WTC11 (cell line): ENCODE measurements at regions not wholly inside any gene's neighbourhood (a gene's known extent, or its start where the extent isn't known, plus 50 kb on each side); places are given as distances from the start of the nearest gene placed in this dataset.

ENCODE experiments used
- ATAC-seq: fragments of 200-7000 bp; cut with Tn5 transposase; 2 replicates; pipeline ENCODE4 v1.10.0; 2021; ENCODE audit warnings: mild to moderate bottlenecking, moderate library complexity
- CTCF ChIA-PET: fragments of 300-600 bp; sonication (Branson Sonifier 250); formaldehyde crosslinking; loops from one replicate; lab custom pipeline; 2021; ENCODE audit warnings: antibody characterized with exemption; lab: Charles Lee
- POLR2A ChIA-PET: fragments of 350-600 bp; sonication (Branson Sonifier 250); formaldehyde crosslinking; loops from one replicate; lab custom pipeline; 2021; ENCODE audit warnings: antibody characterized with exemption; lab: Charles Lee
- DNase-seq: peaks from one replicate; pipeline ENCODE4 v3.0.0; 2021; ENCODE audit warnings: low spot score
- H3K27ac Mint-ChIP-seq: 2 replicates; pipeline ENCODE4 v1.8.0; 2021; ENCODE audit warnings: mixed read lengths
- H3K27me3 Mint-ChIP-seq: 2 replicates; pipeline ENCODE4 v1.8.0; 2021; ENCODE audit warnings: low read depth, mild to moderate bottlenecking, moderate library complexity, mixed read lengths
- H3K36me3 Mint-ChIP-seq: 2 replicates; pipeline ENCODE4 v1.8.0; 2021; ENCODE audit warnings: mixed read lengths
- H3K4me1 Mint-ChIP-seq: 2 replicates; pipeline ENCODE4 v1.8.0; 2022; ENCODE audit warnings: mixed read lengths
- H3K4me3 Mint-ChIP-seq: 2 replicates; pipeline ENCODE4 v1.8.0; 2021; ENCODE audit warnings: mild to moderate bottlenecking, moderate library complexity, mixed read lengths
- H3K9me3 Mint-ChIP-seq: 2 replicates; pipeline ENCODE4 v1.8.0; 2021; ENCODE audit warnings: mixed read lengths
- ATF3 ChIP-seq: sonication (generic); formaldehyde crosslinking; conservative IDR thresholded peaks from 2 replicates; pipeline ENCODE4 v1.8.1; 2022; ENCODE audit warnings: mild to moderate bottlenecking, missing genetic modification reagents
- ATF6 ChIP-seq: sonication (generic); formaldehyde crosslinking; IDR thresholded peaks from 2 replicates; pipeline ENCODE4 v1.8.1; 2023; ENCODE audit warnings: mild to moderate bottlenecking, missing genetic modification reagents
- CREB1 ChIP-seq: sonication (generic); formaldehyde crosslinking; IDR thresholded peaks from 2 replicates; pipeline ENCODE4 v1.8.0; 2023; ENCODE audit warnings: mild to moderate bottlenecking, missing genetic modification reagents
- CREM ChIP-seq: sonication (generic); formaldehyde crosslinking; IDR thresholded peaks from 2 replicates; pipeline ENCODE4 v1.8.1; 2022; ENCODE audit warnings: mild to moderate bottlenecking, missing genetic modification reagents, moderate library complexity
- E2F4 ChIP-seq: sonication (generic); formaldehyde crosslinking; IDR thresholded peaks from 2 replicates; pipeline ENCODE4 v1.8.1; 2022; ENCODE audit warnings: low read depth, mild to moderate bottlenecking, moderate library complexity, missing genetic modification reagents, borderline replicate concordance
- EMX1 ChIP-seq: fragments of 250-450 bp; sonication (Bioruptor Pico); IDR thresholded peaks from 2 replicates; pipeline ENCODE4 v1.8.0; 2021; ENCODE audit warnings: mild to moderate bottlenecking
- FOXP4 ChIP-seq: sonication (generic); formaldehyde crosslinking; IDR thresholded peaks from 2 replicates; pipeline ENCODE4 v1.8.0; 2022; ENCODE audit warnings: mild to moderate bottlenecking, missing genetic modification reagents
- GRHL2 ChIP-seq: fragments of 250-450 bp; sonication (Bioruptor Pico); IDR thresholded peaks from 2 replicates; pipeline ENCODE4 v1.8.0; 2022; ENCODE audit warnings: mild to moderate bottlenecking, moderate library complexity; ENCODE audit not compliant: insufficient replicate concordance, severe bottlenecking
- GTF2I ChIP-seq: fragments of 250-450 bp; sonication (Bioruptor Pico); conservative IDR thresholded peaks from 2 replicates; pipeline ENCODE4 v1.4.0; 2021; ENCODE audit warnings: mild to moderate bottlenecking
- JAZF1 ChIP-seq: fragments of 250-450 bp; sonication (Bioruptor Pico); IDR thresholded peaks from 2 replicates; pipeline ENCODE4 v1.9.0; 2021; ENCODE audit warnings: moderate library complexity, mild to moderate bottlenecking, inconsistent platforms
- NR1H2 ChIP-seq: sonication (generic); formaldehyde crosslinking; IDR thresholded peaks from 2 replicates; pipeline ENCODE4 v1.9.0; 2021; ENCODE audit warnings: mild to moderate bottlenecking, moderate library complexity, missing genetic modification reagents
- RELA ChIP-seq: sonication (generic); formaldehyde crosslinking; IDR thresholded peaks from 2 replicates; pipeline ENCODE4 v1.8.1; 2022; ENCODE audit warnings: missing genetic modification reagents, mild to moderate bottlenecking, borderline replicate concordance
- TEAD1 ChIP-seq: sonication (generic); formaldehyde crosslinking; IDR thresholded peaks from 2 replicates; pipeline ENCODE4 v1.8.0; 2022; ENCODE audit warnings: mild to moderate bottlenecking, missing genetic modification reagents
- USF1 ChIP-seq: sonication (generic); formaldehyde crosslinking; IDR thresholded peaks from 2 replicates; pipeline ENCODE4 v1.8.0; 2022; ENCODE audit warnings: mild to moderate bottlenecking, missing genetic modification reagents
- ZNF396 ChIP-seq: fragments of 250-450 bp; sonication (Bioruptor Pico); IDR thresholded peaks from 2 replicates; pipeline ENCODE4 v1.8.0; 2021; ENCODE audit warnings: mild to moderate bottlenecking, moderate library complexity, borderline replicate concordance
- ZNF416 ChIP-seq: fragments of 250-450 bp; sonication (Bioruptor Pico); IDR thresholded peaks from 2 replicates; pipeline ENCODE4 v1.9.0; 2021; ENCODE audit warnings: mild to moderate bottlenecking, inconsistent platforms
- ZNF425 ChIP-seq: fragments of 250-450 bp; sonication (Bioruptor Pico); conservative IDR thresholded peaks from 2 replicates; pipeline ENCODE4 v1.9.0; 2021; ENCODE audit warnings: mild to moderate bottlenecking
- ZNF532 ChIP-seq: fragments of 250-450 bp; sonication (Bioruptor Pico); IDR thresholded peaks from 2 replicates; pipeline ENCODE4 v1.9.0; 2021; ENCODE audit warnings: mild to moderate bottlenecking, borderline replicate concordance

- no peaks in the 10 kb centered on the region for H3K27me3 Mint-ChIP-seq
- no peak for TF ChIP-seq FOXP4 (CRISPR knock-in tag)
- TF ChIP-seq ZNF396 (CRISPR knock-in tag), result no peak
- no peak for TF ChIP-seq GTF2I (CRISPR knock-in tag)
- no peak for TF ChIP-seq ZNF425 (CRISPR knock-in tag)
- TF ChIP-seq JAZF1 (CRISPR knock-in tag), result no peak
- no peak for TF ChIP-seq ATF3
- no peak for TF ChIP-seq ZNF532
- TF ChIP-seq NR1H2 (CRISPR knock-in tag), result no peak
- no peak for TF ChIP-seq GRHL2 (CRISPR knock-in tag)
- TF ChIP-seq USF1, result no peak
- TF ChIP-seq EMX1 (CRISPR knock-in tag), result no peak
- no peak for TF ChIP-seq E2F4
- TF ChIP-seq ATF6 (CRISPR knock-in tag), result no peak
- no peak for TF ChIP-seq RELA (CRISPR knock-in tag)
- TF ChIP-seq ZNF416, result no peak
- no peak for TF ChIP-seq TEAD1
- TF ChIP-seq CREB1 (CRISPR knock-in tag), result no peak
- TF ChIP-seq CREM (CRISPR knock-in tag), result no peak
- ATAC-seq, result no peak
Measured at GRCh38 chr4:104344342-104344980, 150.2 kb downstream of the CXXC4 start.

More at GRCh38 chr4:104344342-104344980, 150.2 kb downstream of the CXXC4 start:
- POLR2A ChIA-PET, result no interaction called here
- H3K4me3 Mint-ChIP-seq, result no peak overlapping the region
- peaks cover 4% of the 10 kb centered on the region for H3K4me1 Mint-ChIP-seq
- no peak for DNase-seq
- no peak overlapping the region for H3K27ac Mint-ChIP-seq
- peaks cover 2% of the 10 kb centered on the region; the same call in 1 of the 2 replicates for H3K36me3 Mint-ChIP-seq
- CTCF ChIA-PET, result no interaction called here
- peaks cover 3% of the 10 kb centered on the region; the same call in 1 of the 2 replicates for H3K9me3 Mint-ChIP-seq
